DND-41 (cell line): ENCODE measurements at regions not wholly inside any gene's neighbourhood (a gene's known extent, or its start where the extent isn't known, plus 50 kb on each side); places are given as distances from the start of the nearest gene placed in this dataset.

Experiments used
- ATAC-seq: fragments of 200-7000 bp; cut with Tn5 transposase; 3 replicates; pipeline ENCODE4 v1.9.1; 2021; ENCODE audit warnings: low read depth; ENCODE audit not compliant: insufficient read depth
- DNase-seq: peaks from one replicate; pipeline ENCODE4 v3.0.0-alpha.2; 2020
- H2AFZ ChIP-seq: 2 replicates; pipeline ENCODE4 v1.6.0; 2012; ENCODE audit warnings: low read depth, low read length
- H3K27ac ChIP-seq: 2 replicates; pipeline ENCODE4 v1.5.1; 2012; ENCODE audit warnings: low read length, inconsistent platforms
- H3K27me3 ChIP-seq: fragments of 200-600 bp; sonication (generic); 2 replicates; pipeline ENCODE4 v1.6.0; 2012; ENCODE audit warnings: low read length, mild to moderate bottlenecking, inconsistent platforms; ENCODE audit not compliant: insufficient read depth, poor library complexity
- H3K36me3 ChIP-seq: 2 replicates; pipeline ENCODE4 v1.5.1; 2012; ENCODE audit warnings: low read length, inconsistent platforms; ENCODE audit not compliant: insufficient read depth
- H3K4me1 ChIP-seq: 2 replicates; pipeline ENCODE4 v1.5.1; 2012; ENCODE audit warnings: mild to moderate bottlenecking, low read length; ENCODE audit not compliant: insufficient read depth
- H3K4me2 ChIP-seq: 2 replicates; pipeline ENCODE4 v1.6.0; 2012; ENCODE audit warnings: mild to moderate bottlenecking, moderate library complexity, low read length, inconsistent platforms; ENCODE audit not compliant: insufficient read depth
- H3K4me3 ChIP-seq, 2 experiments: fragments of 200-600 bp in 1 of 2; shearing (Covaris generic) in 1 of 2; 2 replicates each; pipeline ENCODE4 v1.5.1; 2012 to 2016; ENCODE audit warnings: inconsistent platforms in 2 of 2, low read length in 2 of 2, mild to moderate bottlenecking in 2 of 2, low read depth in 1 of 2, moderate library complexity in 1 of 2
- H3K79me2 ChIP-seq: 2 replicates; pipeline ENCODE4 v1.6.0; 2012; ENCODE audit warnings: low read length, inconsistent platforms; ENCODE audit not compliant: insufficient read depth
- H3K9ac ChIP-seq: 2 replicates; pipeline ENCODE4 v1.6.0; 2012; ENCODE audit warnings: low read depth, mild to moderate bottlenecking, inconsistent platforms, low read length, moderate library complexity
- H3K9me3 ChIP-seq: 2 replicates; pipeline ENCODE4 v1.5.1; 2012; ENCODE audit warnings: low read length, moderate library complexity, mild to moderate bottlenecking, inconsistent platforms; ENCODE audit not compliant: insufficient read depth, severe bottlenecking
- H4K20me1 ChIP-seq: 2 replicates; pipeline ENCODE4 v1.6.0; 2012; ENCODE audit warnings: low read length; ENCODE audit not compliant: insufficient read depth
- CTCF ChIP-seq: IDR thresholded peaks from 2 replicates; pipeline ENCODE4 v1.5.1; 2012; ENCODE audit warnings: borderline replicate concordance, low read length, moderate library complexity, mild to moderate bottlenecking; ENCODE audit not compliant: poor library complexity, severe bottlenecking; ENCODE audit errors: extremely low read depth
- EZH2 ChIP-seq: IDR thresholded peaks from 3 replicates; pipeline ENCODE4 v1.6.1; 2012; ENCODE audit warnings: borderline replicate concordance, low read depth, mild to moderate bottlenecking, moderate library complexity, low read length, inconsistent platforms; ENCODE audit not compliant: severe bottlenecking

- H3K79me2 ChIP-seq, result 0 out of 2 replicates have a peak, but pooled peaks cover 8% of the 10 kb centered on the region
- TF ChIP-seq CTCF, result no peak
- no peak for TF ChIP-seq EZH2
- peak overlapping the region; percentile 55 for H3K4me2 ChIP-seq
- peak; percentile 76 for DNase-seq
- H3K4me3 ChIP-seq, result peak overlapping the region in 1 of 2 experiments; percentile 29; a peak in 1 of 4 replicates
- peak; percentile 56 for ATAC-seq
- peaks cover 92% of the 10 kb centered on the region for H3K4me1 ChIP-seq
- peak overlapping the region; percentile 99 for H3K27ac ChIP-seq
- peaks cover 5% of the 10 kb centered on the region for H3K9me3 ChIP-seq
- no peaks in the 10 kb centered on the region for H3K27me3 ChIP-seq
- peak overlapping the region; percentile 59 for H3K9ac ChIP-seq
- no peaks in the 10 kb centered on the region for H4K20me1 ChIP-seq
- H3K36me3 ChIP-seq, result no peaks in the 10 kb centered on the region
- H2AFZ ChIP-seq, result no peak overlapping the region
These were observed 90.7 kb upstream of the TMEM18 start for GRCh38 chr2:767944-768343.

GRCh38 chr2:767440-767839 is 90.2 kb upstream of the TMEM18 start:
- peaks cover 93% of the 10 kb centered on the region for H3K4me1 ChIP-seq
- peak overlapping the region; percentile 99 for H3K27ac ChIP-seq
- H3K27me3 ChIP-seq, result no peaks in the 10 kb centered on the region
- H2AFZ ChIP-seq, result no peak overlapping the region
- H3K9me3 ChIP-seq, result peaks cover 5% of the 10 kb centered on the region
- 0 out of 2 replicates have a peak, but pooled peaks cover 8% of the 10 kb centered on the region for H3K79me2 ChIP-seq
- peak; percentile 97 for DNase-seq
- peak overlapping the region; percentile 61 for H3K9ac ChIP-seq
- H3K4me2 ChIP-seq, result peak overlapping the region; percentile 55
- H3K36me3 ChIP-seq, result no peaks in the 10 kb centered on the region
- H3K4me3 ChIP-seq, result no peak overlapping the region
- no peaks in the 10 kb centered on the region for H4K20me1 ChIP-seq
- ATAC-seq, result peak; percentile 80
- TF ChIP-seq CTCF, result peak; percentile 29
- TF ChIP-seq EZH2, result no peak

- no peak for TF ChIP-seq EZH2
- H3K27ac ChIP-seq, result peak overlapping the region; percentile 99
- H3K36me3 ChIP-seq, result no peaks in the 10 kb centered on the region
- H3K79me2 ChIP-seq, result 0 out of 2 replicates have a peak, but pooled peaks cover 8% of the 10 kb centered on the region
- peak overlapping the region; percentile 61 for H3K9ac ChIP-seq
- no peaks in the 10 kb centered on the region for H3K27me3 ChIP-seq
- H4K20me1 ChIP-seq, result no peaks in the 10 kb centered on the region
- no peak for ATAC-seq
- H2AFZ ChIP-seq, result peak overlapping the region; percentile 41
- peak overlapping the region in 1 of 2 experiments; percentile 42; a peak in 1 of 4 replicates for H3K4me3 ChIP-seq
- H3K4me1 ChIP-seq, result peaks cover 100% of the 10 kb centered on the region
- peak overlapping the region; percentile 55 for H3K4me2 ChIP-seq
- H3K9me3 ChIP-seq, result peaks cover 5% of the 10 kb centered on the region
- DNase-seq, result no peak
These were observed 89.0 kb upstream of the TMEM18 start for GRCh38 chr2:766255-766654.

GRCh38 chr2:765369-765768 is 88.2 kb upstream of the TMEM18 start:
- H3K27ac ChIP-seq, result peak overlapping the region; percentile 99
- H3K79me2 ChIP-seq, result 0 out of 2 replicates have a peak, but pooled peaks cover 8% of the 10 kb centered on the region
- H3K9me3 ChIP-seq, result peaks cover 5% of the 10 kb centered on the region
- DNase-seq (no peak), ATAC-seq (no peak)
- H3K4me2 ChIP-seq, result peak overlapping the region; percentile 55
- no peak overlapping the region for H2AFZ ChIP-seq
- H4K20me1 ChIP-seq, result no peaks in the 10 kb centered on the region
- H3K9ac ChIP-seq, result peak overlapping the region; percentile 61
- peak overlapping the region in 1 of 2 experiments; percentile 31; a peak in 1 of 4 replicates for H3K4me3 ChIP-seq
- TF ChIP-seq CTCF (no peak), EZH2 (no peak)
- H3K27me3 ChIP-seq, result no peaks in the 10 kb centered on the region
- H3K4me1 ChIP-seq, result peaks cover 95% of the 10 kb centered on the region
- H3K36me3 ChIP-seq, result no peaks in the 10 kb centered on the region
